ENCODE measurements at regions not wholly inside any gene's neighbourhood (a gene's known extent, or its start where the extent isn't known, plus 50 kb on each side); places are given as distances from the start of the nearest gene placed in this dataset.

DNA sequence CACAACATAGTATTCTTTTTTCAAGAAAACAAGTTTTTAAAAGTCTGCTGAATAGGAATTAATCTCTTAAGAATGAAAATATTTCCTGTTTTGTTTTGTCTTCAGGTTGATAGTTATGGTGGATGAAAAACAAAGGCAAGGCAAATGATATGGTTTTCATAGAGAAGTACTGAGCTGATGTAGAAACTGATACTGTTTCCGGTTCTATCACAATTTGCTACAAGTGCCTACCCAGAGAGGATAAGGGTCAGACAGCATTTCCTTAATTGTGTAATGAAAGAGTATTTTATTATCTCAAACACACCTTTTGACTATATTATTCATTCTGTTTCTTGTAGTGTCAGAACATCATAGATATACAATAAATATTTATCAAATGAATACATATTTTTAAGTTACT is 836.3 kb downstream of the SQOR start:
- Histone ChIP-seq H3K9ac (ENCODE audit: low read depth in 1 of 2, low read length in 2 of 2) (no peak overlapping the region), H3K36me3 (ENCODE audit: control insufficient read depth in 4 of 4, insufficient read depth in 3 of 4, low read depth in 1 of 4, low read length in 3 of 4) (no peaks in the 10 kb centered on the region), H3K27ac (ENCODE audit: low read depth in 1 of 2, low read length in 2 of 2) (no peak overlapping the region), H3K4me1 (ENCODE audit: control insufficient read depth in 4 of 4, insufficient read depth in 4 of 4, low read length in 3 of 4) (no peaks in the 10 kb centered on the region), H3K27me3 (ENCODE audit: control insufficient read depth in 4 of 4, insufficient read depth in 4 of 4, low read length in 3 of 4) (no peaks in the 10 kb centered on the region), H3K4me3 (ENCODE audit: low read depth in 1 of 3, low read length in 3 of 3) (no peak overlapping the region), H3K9me3 (ENCODE audit: control insufficient read depth in 4 of 4, low read length in 3 of 4) (peaks cover 0 to 2% (median 0%) of the 10 kb centered on the region in 4 donors)
- no peak for DNase-seq (ENCODE audit: low spot score)
- TF ChIP-seq RAD21 (IDR thresholded peaks at IDR 0.05) (no peak), NR2F2 (IDR thresholded peaks at IDR 0.05) (no peak), FOXA1 (IDR thresholded peaks at IDR 0.05) (no peak), SP1 (IDR thresholded peaks at IDR 0.05) (no peak), TAF1 (conservative IDR thresholded peaks at IDR 0.05) (no peak), HNF4A (conservative IDR thresholded peaks at IDR 0.05) (no peak), EGR1 (IDR thresholded peaks at IDR 0.05; ENCODE audit: low read depth in 2 of 2) (no peak), YY1 (IDR thresholded peaks at IDR 0.05) (no peak)
- TF ChIP-seq, protein P1, sequence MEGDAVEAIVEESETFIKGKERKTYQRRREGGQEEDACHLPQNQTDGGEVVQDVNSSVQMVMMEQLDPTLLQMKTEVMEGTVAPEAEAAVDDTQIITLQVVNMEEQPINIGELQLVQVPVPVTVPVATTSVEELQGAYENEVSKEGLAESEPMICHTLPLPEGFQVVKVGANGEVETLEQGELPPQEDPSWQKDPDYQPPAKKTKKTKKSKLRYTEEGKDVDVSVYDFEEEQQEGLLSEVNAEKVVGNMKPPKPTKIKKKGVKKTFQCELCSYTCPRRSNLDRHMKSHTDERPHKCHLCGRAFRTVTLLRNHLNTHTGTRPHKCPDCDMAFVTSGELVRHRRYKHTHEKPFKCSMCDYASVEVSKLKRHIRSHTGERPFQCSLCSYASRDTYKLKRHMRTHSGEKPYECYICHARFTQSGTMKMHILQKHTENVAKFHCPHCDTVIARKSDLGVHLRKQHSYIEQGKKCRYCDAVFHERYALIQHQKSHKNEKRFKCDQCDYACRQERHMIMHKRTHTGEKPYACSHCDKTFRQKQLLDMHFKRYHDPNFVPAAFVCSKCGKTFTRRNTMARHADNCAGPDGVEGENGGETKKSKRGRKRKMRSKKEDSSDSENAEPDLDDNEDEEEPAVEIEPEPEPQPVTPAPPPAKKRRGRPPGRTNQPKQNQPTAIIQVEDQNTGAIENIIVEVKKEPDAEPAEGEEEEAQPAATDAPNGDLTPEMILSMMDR (IDR thresholded peaks at IDR 0.05; ENCODE audit: low read depth, low read length, missing input control) = no peak
- TF ChIP-seq, protein P2, sequence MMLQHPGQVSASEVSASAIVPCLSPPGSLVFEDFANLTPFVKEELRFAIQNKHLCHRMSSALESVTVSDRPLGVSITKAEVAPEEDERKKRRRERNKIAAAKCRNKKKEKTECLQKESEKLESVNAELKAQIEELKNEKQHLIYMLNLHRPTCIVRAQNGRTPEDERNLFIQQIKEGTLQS (IDR thresholded peaks at IDR 0.05) = no peak
- WGBS = 84% methylated on average over 1 of the region's 1 CpG

GRCh38 chr15:46489276-46489675 is 854.4 kb downstream of the SQOR start:
- H3K4me3 ChIP-seq (ENCODE audit: low read depth in 1 of 3, low read length in 3 of 3) = no peak overlapping the region
- TF ChIP-seq, protein P3, sequence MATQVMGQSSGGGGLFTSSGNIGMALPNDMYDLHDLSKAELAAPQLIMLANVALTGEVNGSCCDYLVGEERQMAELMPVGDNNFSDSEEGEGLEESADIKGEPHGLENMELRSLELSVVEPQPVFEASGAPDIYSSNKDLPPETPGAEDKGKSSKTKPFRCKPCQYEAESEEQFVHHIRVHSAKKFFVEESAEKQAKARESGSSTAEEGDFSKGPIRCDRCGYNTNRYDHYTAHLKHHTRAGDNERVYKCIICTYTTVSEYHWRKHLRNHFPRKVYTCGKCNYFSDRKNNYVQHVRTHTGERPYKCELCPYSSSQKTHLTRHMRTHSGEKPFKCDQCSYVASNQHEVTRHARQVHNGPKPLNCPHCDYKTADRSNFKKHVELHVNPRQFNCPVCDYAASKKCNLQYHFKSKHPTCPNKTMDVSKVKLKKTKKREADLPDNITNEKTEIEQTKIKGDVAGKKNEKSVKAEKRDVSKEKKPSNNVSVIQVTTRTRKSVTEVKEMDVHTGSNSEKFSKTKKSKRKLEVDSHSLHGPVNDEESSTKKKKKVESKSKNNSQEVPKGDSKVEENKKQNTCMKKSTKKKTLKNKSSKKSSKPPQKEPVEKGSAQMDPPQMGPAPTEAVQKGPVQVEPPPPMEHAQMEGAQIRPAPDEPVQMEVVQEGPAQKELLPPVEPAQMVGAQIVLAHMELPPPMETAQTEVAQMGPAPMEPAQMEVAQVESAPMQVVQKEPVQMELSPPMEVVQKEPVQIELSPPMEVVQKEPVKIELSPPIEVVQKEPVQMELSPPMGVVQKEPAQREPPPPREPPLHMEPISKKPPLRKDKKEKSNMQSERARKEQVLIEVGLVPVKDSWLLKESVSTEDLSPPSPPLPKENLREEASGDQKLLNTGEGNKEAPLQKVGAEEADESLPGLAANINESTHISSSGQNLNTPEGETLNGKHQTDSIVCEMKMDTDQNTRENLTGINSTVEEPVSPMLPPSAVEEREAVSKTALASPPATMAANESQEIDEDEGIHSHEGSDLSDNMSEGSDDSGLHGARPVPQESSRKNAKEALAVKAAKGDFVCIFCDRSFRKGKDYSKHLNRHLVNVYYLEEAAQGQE (IDR thresholded peaks at IDR 0.05) = no peak
- TF ChIP-seq RXRA (IDR thresholded peaks at IDR 0.05) (no peak), NR2F2 (IDR thresholded peaks at IDR 0.05) (no peak), JUND (IDR thresholded peaks at IDR 0.05) (no peak)
- TF ChIP-seq, protein P1 (IDR thresholded peaks at IDR 0.05; ENCODE audit: low read depth, low read length, missing input control) = no peak
- H3K9me3 ChIP-seq (ENCODE audit: control insufficient read depth in 4 of 4, low read length in 3 of 4) = no peaks in the 10 kb centered on the region
- WGBS = 93% methylated on average over 1 of the region's 1 CpG
- no peak for DNase-seq (ENCODE audit: low spot score)
- no peak overlapping the region for H3K9ac ChIP-seq (ENCODE audit: low read depth in 1 of 2, low read length in 2 of 2)
- no peaks in the 10 kb centered on the region for H3K4me1 ChIP-seq (ENCODE audit: control insufficient read depth in 4 of 4, insufficient read depth in 4 of 4, low read length in 3 of 4)
- H3K36me3 ChIP-seq (ENCODE audit: control insufficient read depth in 4 of 4, insufficient read depth in 3 of 4, low read depth in 1 of 4, low read length in 3 of 4) = no peaks in the 10 kb centered on the region
- peaks cover 0 to 3% (median 0%) of the 10 kb centered on the region in 4 donors for H3K27me3 ChIP-seq (ENCODE audit: control insufficient read depth in 4 of 4, insufficient read depth in 4 of 4, low read length in 3 of 4)
- H3K27ac ChIP-seq (ENCODE audit: low read depth in 1 of 2, low read length in 2 of 2) = no peak overlapping the region
